Neural progenitor cell (in vitro differentiated cells): ENCODE measurements at regions not wholly inside any gene's neighbourhood (a gene's known extent, or its start where the extent isn't known, plus 50 kb on each side); places are given as distances from the start of the nearest gene placed in this dataset.

ENCODE experiments used
- EZH2 ChIP-seq: fragments of 200-600 bp; sonication (generic); IDR thresholded peaks from 2 replicates; pipeline ENCODE4 v1.6.1; 2017; ENCODE audit warnings: antibody characterized with exemption, mild to moderate bottlenecking, moderate library complexity
- EZH2phosphoT487 ChIP-seq: fragments of 200-600 bp; sonication (generic); IDR thresholded peaks from 2 replicates; pipeline ENCODE4 v1.6.1; 2017; ENCODE audit warnings: antibody characterized with exemption
- TF ChIP-seq, protein P1 (sequence below): fragments of 200-600 bp; sonication (generic); IDR thresholded peaks from 2 replicates; pipeline ENCODE4 v1.5.1; 2017; ENCODE audit warnings: antibody characterized with exemption, mild to moderate bottlenecking

DNA sequence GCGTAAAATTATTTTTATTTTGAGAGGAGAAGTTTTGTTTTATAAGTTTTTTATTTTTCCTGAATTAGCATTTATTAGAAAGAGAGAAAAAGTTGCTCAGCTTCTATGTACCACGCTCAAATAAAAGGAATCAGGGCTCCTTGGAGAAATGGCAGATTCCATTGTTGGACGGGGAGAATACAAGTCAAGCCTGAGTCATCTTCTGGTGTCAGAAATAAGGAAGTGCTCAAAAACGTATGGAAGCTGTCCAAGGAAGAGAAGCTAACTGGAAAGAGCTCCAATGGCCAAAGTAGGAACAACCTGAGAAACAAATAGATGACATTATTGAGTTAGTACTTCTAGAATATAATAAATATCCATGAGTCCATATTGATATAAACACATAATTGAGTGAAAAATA is 89.3 kb upstream of the NEIL3 start:
- TF ChIP-seq, protein P1, sequence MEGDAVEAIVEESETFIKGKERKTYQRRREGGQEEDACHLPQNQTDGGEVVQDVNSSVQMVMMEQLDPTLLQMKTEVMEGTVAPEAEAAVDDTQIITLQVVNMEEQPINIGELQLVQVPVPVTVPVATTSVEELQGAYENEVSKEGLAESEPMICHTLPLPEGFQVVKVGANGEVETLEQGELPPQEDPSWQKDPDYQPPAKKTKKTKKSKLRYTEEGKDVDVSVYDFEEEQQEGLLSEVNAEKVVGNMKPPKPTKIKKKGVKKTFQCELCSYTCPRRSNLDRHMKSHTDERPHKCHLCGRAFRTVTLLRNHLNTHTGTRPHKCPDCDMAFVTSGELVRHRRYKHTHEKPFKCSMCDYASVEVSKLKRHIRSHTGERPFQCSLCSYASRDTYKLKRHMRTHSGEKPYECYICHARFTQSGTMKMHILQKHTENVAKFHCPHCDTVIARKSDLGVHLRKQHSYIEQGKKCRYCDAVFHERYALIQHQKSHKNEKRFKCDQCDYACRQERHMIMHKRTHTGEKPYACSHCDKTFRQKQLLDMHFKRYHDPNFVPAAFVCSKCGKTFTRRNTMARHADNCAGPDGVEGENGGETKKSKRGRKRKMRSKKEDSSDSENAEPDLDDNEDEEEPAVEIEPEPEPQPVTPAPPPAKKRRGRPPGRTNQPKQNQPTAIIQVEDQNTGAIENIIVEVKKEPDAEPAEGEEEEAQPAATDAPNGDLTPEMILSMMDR, result no peak
- TF ChIP-seq EZH2 (no peak), EZH2phosphoT487 (no peak)
